Fibroblast of skin of abdomen (primary cell): ENCODE measurements at regions not wholly inside any gene's neighbourhood (a gene's known extent, or its start where the extent isn't known, plus 50 kb on each side); places are given as distances from the start of the nearest gene placed in this dataset.

Experiments used
- DNase-seq: peaks from one replicate; pipeline ENCODE4 v3.0.0-alpha.2; 2013

- no peak for DNase-seq
Measured at GRCh38 chrX:43582540-43582913, 73.6 kb upstream of the MAOA start.

GRCh38 chrX:43585922-43586321 lies 70.2 kb upstream of the MAOA start:
- no peak for DNase-seq

GRCh38 chrX:43586830-43587229 lies 69.3 kb upstream of the MAOA start:
- DNase-seq, result no peak

GRCh38 chrX:43589735-43590134 lies 66.4 kb upstream of the MAOA start:
- DNase-seq, result no peak

GRCh38 chrX:43590150-43590549 lies 65.9 kb upstream of the MAOA start:
- no peak for DNase-seq

- DNase-seq, result no peak
Measured at GRCh38 chrX:43592597-43592996, 63.5 kb upstream of the MAOA start.

GRCh38 chrX:43595931-43596330 lies 60.2 kb upstream of the MAOA start:
- DNase-seq, result no peak

GRCh38 chrX:43604753-43605152 lies 51.3 kb upstream of the MAOA start:
- DNase-seq, result no peak

- no peak for DNase-seq
Measured at GRCh38 chrX:43605351-43605750, 50.7 kb upstream of the MAOA start.
